GM18867 (cell line): ENCODE measurements at regions not wholly inside any gene's neighbourhood (a gene's known extent, or its start where the extent isn't known, plus 50 kb on each side); places are given as distances from the start of the nearest gene placed in this dataset.
A peak's percentile ranks its signal among the peaks of the same experiment; 100 is the strongest.

ENCODE experiments used
- ATAC-seq: cut with Tn5 transposase; IDR thresholded peaks from one replicate; pipeline ENCODE4 v1.9.1; 2021; ENCODE audit warnings: mild to moderate bottlenecking, moderate library complexity; ENCODE audit not compliant: unreplicated experiment

GRCh38 chr1:198031086-198031485, 113.9 kb downstream of the LHX9 start:
- ATAC-seq: no peak

GRCh38 chr1:198032668-198033067, 115.5 kb downstream of the LHX9 start:
- ATAC-seq: no peak

- no peak for ATAC-seq
Measured at GRCh38 chr1:198040880-198041279, 115.9 kb upstream of the NEK7 start.

GRCh38 chr1:198042168-198042567, 114.6 kb upstream of the NEK7 start:
- no peak for ATAC-seq

- no peak for ATAC-seq
Measured at GRCh38 chr1:198047913-198048312, 108.9 kb upstream of the NEK7 start.

- ATAC-seq: no peak
Measured at GRCh38 chr1:198054510-198054909, 102.3 kb upstream of the NEK7 start.

GRCh38 chr1:198056255-198056654, 100.5 kb upstream of the NEK7 start:
- ATAC-seq: peak; percentile 79

GRCh38 chr1:198064181-198064580, 92.6 kb upstream of the NEK7 start:
- no peak for ATAC-seq

GRCh38 chr1:198068285-198068684, 88.5 kb upstream of the NEK7 start:
- ATAC-seq: no peak

- ATAC-seq: no peak
Measured at GRCh38 chr1:198072177-198072576, 84.6 kb upstream of the NEK7 start.

- no peak for ATAC-seq
Measured at GRCh38 chr1:198075296-198075695, 81.5 kb upstream of the NEK7 start.

GRCh38 chr1:198079432-198079951, 77.3 kb upstream of the NEK7 start:
- no peak for ATAC-seq

- no peak for ATAC-seq
Measured at GRCh38 chr1:198082576-198082975, 74.2 kb upstream of the NEK7 start.

- ATAC-seq: no peak
Measured at GRCh38 chr1:198083549-198083948, 73.2 kb upstream of the NEK7 start.

GRCh38 chr1:198084241-198084908, 72.4 kb upstream of the NEK7 start:
- no peak for ATAC-seq

- no peak for ATAC-seq
Measured at GRCh38 chr1:198086051-198086745, 70.6 kb upstream of the NEK7 start.

GRCh38 chr1:198087831-198088230, 69.0 kb upstream of the NEK7 start:
- ATAC-seq: no peak

- peak; percentile 63 for ATAC-seq
Measured at GRCh38 chr1:198088360-198089071, 68.3 kb upstream of the NEK7 start.

- ATAC-seq: no peak
Measured at GRCh38 chr1:198096390-198096789, 60.4 kb upstream of the NEK7 start.

- no peak for ATAC-seq
Measured at GRCh38 chr1:198099755-198100154, 57.0 kb upstream of the NEK7 start.

GRCh38 chr1:198101716-198102453, 54.9 kb upstream of the NEK7 start:
- ATAC-seq: no peak
